AG10803 (cell line): ENCODE measurements at regions not wholly inside any gene's neighbourhood (a gene's known extent, or its start where the extent isn't known, plus 50 kb on each side); places are given as distances from the start of the nearest gene placed in this dataset.

Source experiments
- DNase-seq: peaks from one replicate; pipeline ENCODE4 v3.0.0; 2010; ENCODE audit warnings: low read depth
- H3K4me3 ChIP-seq: 2 replicates; pipeline ENCODE4 v1.5.1; 2011; ENCODE audit warnings: mild to moderate bottlenecking, low read length, control low read depth
- TF ChIP-seq, protein P1 (sequence below): conservative IDR thresholded peaks from 2 replicates; pipeline ENCODE4 v1.5.1; 2011; ENCODE audit warnings: mild to moderate bottlenecking, low read length, control low read depth, inconsistent platforms

DNA sequence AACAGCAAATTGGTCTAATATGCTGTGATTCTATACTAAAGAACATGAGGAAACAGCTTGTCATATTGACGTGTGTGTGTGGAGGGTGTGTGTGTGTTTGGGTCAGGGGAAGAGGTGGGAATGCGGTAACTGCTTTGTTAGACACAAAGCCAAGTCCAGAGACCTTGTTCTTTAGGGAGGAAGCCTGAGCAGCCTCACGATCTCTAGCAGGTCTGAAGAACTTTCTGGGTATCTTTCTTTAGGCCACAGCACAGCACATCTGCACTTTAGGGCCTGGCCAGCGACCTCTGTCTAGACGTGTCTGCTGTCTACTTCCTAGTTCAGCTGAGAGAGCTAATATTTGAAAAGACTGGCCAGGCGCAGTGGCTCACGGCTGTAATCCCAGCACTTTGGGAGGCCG is 220.0 kb upstream of the TPRG1 start:
- no peak for DNase-seq
- no peak overlapping the region for H3K4me3 ChIP-seq
- TF ChIP-seq, protein P1, sequence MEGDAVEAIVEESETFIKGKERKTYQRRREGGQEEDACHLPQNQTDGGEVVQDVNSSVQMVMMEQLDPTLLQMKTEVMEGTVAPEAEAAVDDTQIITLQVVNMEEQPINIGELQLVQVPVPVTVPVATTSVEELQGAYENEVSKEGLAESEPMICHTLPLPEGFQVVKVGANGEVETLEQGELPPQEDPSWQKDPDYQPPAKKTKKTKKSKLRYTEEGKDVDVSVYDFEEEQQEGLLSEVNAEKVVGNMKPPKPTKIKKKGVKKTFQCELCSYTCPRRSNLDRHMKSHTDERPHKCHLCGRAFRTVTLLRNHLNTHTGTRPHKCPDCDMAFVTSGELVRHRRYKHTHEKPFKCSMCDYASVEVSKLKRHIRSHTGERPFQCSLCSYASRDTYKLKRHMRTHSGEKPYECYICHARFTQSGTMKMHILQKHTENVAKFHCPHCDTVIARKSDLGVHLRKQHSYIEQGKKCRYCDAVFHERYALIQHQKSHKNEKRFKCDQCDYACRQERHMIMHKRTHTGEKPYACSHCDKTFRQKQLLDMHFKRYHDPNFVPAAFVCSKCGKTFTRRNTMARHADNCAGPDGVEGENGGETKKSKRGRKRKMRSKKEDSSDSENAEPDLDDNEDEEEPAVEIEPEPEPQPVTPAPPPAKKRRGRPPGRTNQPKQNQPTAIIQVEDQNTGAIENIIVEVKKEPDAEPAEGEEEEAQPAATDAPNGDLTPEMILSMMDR: no peak

- peak; percentile 85 for DNase-seq
- TF ChIP-seq, protein P1: peak; percentile 99
- no peak overlapping the region for H3K4me3 ChIP-seq
These were observed 217.1 kb upstream of the TPRG1 start for GRCh38 chr3:188954590-188955208.

DNA sequence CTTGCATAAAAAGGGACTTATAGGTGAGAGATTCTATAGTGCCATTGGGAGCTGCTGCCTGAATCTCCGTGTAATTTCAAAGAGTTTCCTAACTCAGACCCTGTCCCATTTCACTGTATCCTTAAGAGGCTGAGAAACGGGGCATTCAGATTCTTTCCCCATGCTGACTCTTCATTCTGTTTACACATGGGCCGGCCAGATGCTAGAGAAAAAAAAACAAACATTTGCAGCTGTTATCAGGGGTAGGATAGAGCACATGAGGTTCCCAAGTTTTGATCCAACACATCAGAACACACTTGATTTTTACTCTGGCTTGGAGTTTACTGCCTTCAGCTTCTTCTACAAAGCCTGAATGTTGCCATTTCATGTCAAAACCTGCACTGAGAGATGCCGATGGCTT is 215.9 kb upstream of the TPRG1 start:
- H3K4me3 ChIP-seq: no peak overlapping the region
- TF ChIP-seq, protein P1: 0 out of 2 replicates have a peak, but pooled peaks have one; percentile 1
- DNase-seq: no peak

GRCh38 chr3:188956839-188957489 is 214.8 kb upstream of the TPRG1 start:
- DNase-seq: peak; percentile 71
- TF ChIP-seq, protein P1: peak; percentile 83

GRCh38 chr3:188959013-188959412 is 212.8 kb upstream of the TPRG1 start:
- no peak overlapping the region for H3K4me3 ChIP-seq
- no peak for DNase-seq
- TF ChIP-seq, protein P1: no peak

More at GRCh38 chr3:188956839-188957489, 214.8 kb upstream of the TPRG1 start:
- H3K4me3 ChIP-seq: no peak overlapping the region

DNA sequence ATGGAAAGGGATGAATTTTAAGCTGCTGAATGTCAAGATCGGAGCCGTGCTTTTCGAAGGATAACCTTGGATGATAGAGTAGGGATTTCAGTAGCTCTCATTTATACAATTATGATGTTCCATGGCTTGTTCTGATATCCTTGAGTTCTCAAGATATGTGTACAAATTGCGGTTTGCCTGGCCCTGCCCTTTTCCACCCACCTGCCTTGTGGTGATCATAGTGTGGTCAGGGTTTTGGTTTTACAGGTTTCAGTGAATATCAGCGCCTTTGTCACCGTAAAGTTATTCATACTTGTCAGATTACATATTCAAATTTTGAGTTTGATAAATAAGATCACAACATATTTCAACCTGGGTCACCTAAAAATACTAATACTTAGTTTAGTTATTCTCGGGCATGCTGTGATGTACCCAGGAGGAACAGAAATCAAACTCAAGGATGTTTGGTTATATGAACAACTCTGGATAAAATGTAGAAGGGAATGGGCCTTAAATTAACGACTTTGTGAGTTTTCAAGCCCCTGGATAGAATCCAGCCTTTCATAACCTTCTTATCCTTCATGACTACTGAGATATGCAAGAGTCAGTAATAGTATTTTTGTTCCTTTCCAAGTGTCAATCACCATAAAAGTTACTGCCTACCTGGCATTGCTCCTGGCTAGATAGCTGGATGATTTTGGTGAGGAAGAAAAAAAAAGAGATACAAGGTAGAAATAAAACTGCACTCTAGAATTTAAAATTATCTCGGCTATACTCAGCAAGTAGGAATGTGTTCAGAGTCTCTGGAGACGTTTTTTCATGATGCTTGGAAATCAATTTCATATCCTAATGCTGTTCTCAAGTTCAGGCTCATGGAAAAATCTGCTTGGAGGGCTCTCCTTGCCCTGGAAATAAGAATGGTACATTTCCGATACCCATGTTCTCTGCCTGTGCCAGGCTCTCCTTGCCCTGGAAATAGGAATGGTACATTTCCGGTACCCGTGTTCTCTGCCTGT is 209.2 kb upstream of the TPRG1 start:
- TF ChIP-seq, protein P1: no peak
- DNase-seq: no peak
- H3K4me3 ChIP-seq: no peak overlapping the region
